Keratinocyte (primary cell): ENCODE measurements at regions not wholly inside any gene's neighbourhood (a gene's known extent, or its start where the extent isn't known, plus 50 kb on each side); places are given as distances from the start of the nearest gene placed in this dataset.

Experiments used
- DNase-seq: peaks from one replicate; pipeline ENCODE4 v3.0.0-alpha.2; 2011; ENCODE audit warnings: low read depth, missing footprints, low spot score
- FAIRE-seq: peaks from 2 replicates; lab custom pipeline; 2011; peaks lifted over from hg19 to GRCh38; lab: Jason Lieb, UNC
- H2AFZ ChIP-seq: 2 replicates; pipeline ENCODE4 v1.6.0; 2012; ENCODE audit warnings: low read length, control low read depth, inconsistent platforms; ENCODE audit not compliant: control insufficient read depth
- H3K27ac ChIP-seq: 2 replicates; pipeline ENCODE4 v1.5.1; 2011; ENCODE audit warnings: low read length; ENCODE audit not compliant: control insufficient read depth, insufficient read depth
- H3K27me3 ChIP-seq: 3 replicates; pipeline ENCODE4 v1.6.0; 2011; ENCODE audit warnings: low read length; ENCODE audit not compliant: control insufficient read depth, insufficient read depth; ENCODE audit errors: extremely low read depth
- H3K36me3 ChIP-seq, 2 experiments: 2 replicates in 1 of 2; 3 replicates in 1 of 2; pipeline ENCODE4 v1.5.1; 2011; ENCODE audit warnings: low read length in 2 of 2, mild to moderate bottlenecking in 1 of 2; ENCODE audit not compliant: control insufficient read depth in 2 of 2, insufficient read depth in 2 of 2; ENCODE audit errors: extremely low read depth in 1 of 2
- H3K4me1 ChIP-seq: 3 replicates; pipeline ENCODE4 v1.5.1; 2011; ENCODE audit warnings: low read length; ENCODE audit not compliant: control insufficient read depth, insufficient read depth; ENCODE audit errors: extremely low read depth
- H3K4me2 ChIP-seq: 3 replicates; pipeline ENCODE4 v1.6.0; 2011; ENCODE audit warnings: low read depth, low read length; ENCODE audit not compliant: control insufficient read depth, insufficient read depth; ENCODE audit errors: extremely low read depth
- H3K4me3 ChIP-seq, 3 experiments: fragments of 200-600 bp in 1 of 3; sonication (generic) in 1 of 3; 2 replicates in 2 of 3; 3 replicates in 1 of 3; pipeline ENCODE4 v1.5.1; 2011 to 2016; ENCODE audit warnings: low read length in 3 of 3, mild to moderate bottlenecking in 3 of 3, control low read depth in 2 of 3, inconsistent platforms in 1 of 3, low read depth in 1 of 3, mixed read lengths in 1 of 3, mixed run types in 1 of 3, moderate library complexity in 1 of 3; ENCODE audit not compliant: control insufficient read depth in 2 of 3, insufficient read depth in 2 of 3; ENCODE audit errors: extremely low read depth in 1 of 3
- H3K79me2 ChIP-seq: 2 replicates; pipeline ENCODE4 v1.6.0; 2012; ENCODE audit warnings: low read length; ENCODE audit not compliant: control insufficient read depth, insufficient read depth
- H3K9ac ChIP-seq: 3 replicates; pipeline ENCODE4 v1.6.0; 2011; ENCODE audit warnings: low read length; ENCODE audit not compliant: control insufficient read depth, insufficient read depth; ENCODE audit errors: extremely low read depth
- H3K9me1 ChIP-seq: 3 replicates; pipeline ENCODE4 v1.6.0; 2011; ENCODE audit warnings: low read length; ENCODE audit not compliant: control insufficient read depth, insufficient read depth; ENCODE audit errors: extremely low read depth
- H3K9me3 ChIP-seq: 2 replicates; pipeline ENCODE4 v1.5.1; 2012; ENCODE audit warnings: low read depth, low read length; ENCODE audit not compliant: control insufficient read depth
- H4K20me1 ChIP-seq: 3 replicates; pipeline ENCODE4 v1.6.0; 2011; ENCODE audit warnings: low read length; ENCODE audit not compliant: control insufficient read depth, insufficient read depth; ENCODE audit errors: extremely low read depth
- EZH2 ChIP-seq: IDR thresholded peaks from one replicate; pipeline ENCODE4 v1.6.1; 2012; ENCODE audit warnings: inconsistent platforms, mild to moderate bottlenecking, low read length, moderate library complexity
- dilution Hi-C: fragments of 300-500 bp; cut with MboI; formaldehyde crosslinking; loops from one replicate; pipeline ENCODE4 v1.7.0; 2020; ENCODE audit warnings: low sequenced_read_pairs; ENCODE audit not compliant: extremely low pct_ligation_motif_present
- TF ChIP-seq, protein P1 (sequence below), 3 experiments: IDR thresholded peaks in 1 of 3; conservative IDR thresholded peaks in 1 of 3; optimal IDR thresholded peaks in 1 of 3; 2 replicates in 2 of 3; 3 replicates in 1 of 3; pipeline versions ENCODE3 to v1.5.1; 2011; ENCODE audit warnings: low read length in 3 of 3, mild to moderate bottlenecking in 3 of 3, moderate library complexity in 2 of 3, control low read depth in 1 of 3, inconsistent platforms in 1 of 3; ENCODE audit not compliant: insufficient read depth in 2 of 3; ENCODE audit errors: extremely low read depth in 1 of 3

DNA sequence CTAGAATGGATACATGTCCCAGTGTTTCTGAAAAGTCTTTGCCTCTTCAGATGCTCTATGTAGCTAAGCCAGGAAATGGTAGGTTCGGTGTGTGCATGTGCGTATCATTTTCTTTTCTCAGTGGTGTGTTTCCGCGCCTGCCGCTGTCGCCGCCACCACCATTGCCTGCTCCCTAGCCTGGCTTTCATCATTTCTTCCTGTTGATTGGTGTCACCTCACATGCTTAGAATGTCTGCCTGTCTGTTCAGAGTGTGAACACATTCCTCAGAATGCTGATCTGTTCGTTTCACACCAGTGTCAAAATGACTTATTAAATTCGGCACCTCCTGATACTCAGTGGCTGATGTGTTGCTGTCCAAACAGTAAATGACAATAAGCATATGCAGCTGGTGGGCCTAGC, 255.2 kb upstream of the SPRED2 start:
- Histone ChIP-seq H3K4me1 (no peaks in the 10 kb centered on the region), H3K36me3 (no peaks in the 10 kb centered on the region), H4K20me1 (no peaks in the 10 kb centered on the region), H2AFZ (no peak overlapping the region), H3K79me2 (no peaks in the 10 kb centered on the region), H3K27ac (no peak overlapping the region), H3K9me3 (no peaks in the 10 kb centered on the region), H3K4me3 (no peak overlapping the region), H3K9me1 (no peaks in the 10 kb centered on the region), H3K4me2 (no peak overlapping the region), H3K9ac (no peak overlapping the region), H3K27me3 (no peaks in the 10 kb centered on the region)
- dilution Hi-C loops, result no loop called here
- TF ChIP-seq, protein P1, sequence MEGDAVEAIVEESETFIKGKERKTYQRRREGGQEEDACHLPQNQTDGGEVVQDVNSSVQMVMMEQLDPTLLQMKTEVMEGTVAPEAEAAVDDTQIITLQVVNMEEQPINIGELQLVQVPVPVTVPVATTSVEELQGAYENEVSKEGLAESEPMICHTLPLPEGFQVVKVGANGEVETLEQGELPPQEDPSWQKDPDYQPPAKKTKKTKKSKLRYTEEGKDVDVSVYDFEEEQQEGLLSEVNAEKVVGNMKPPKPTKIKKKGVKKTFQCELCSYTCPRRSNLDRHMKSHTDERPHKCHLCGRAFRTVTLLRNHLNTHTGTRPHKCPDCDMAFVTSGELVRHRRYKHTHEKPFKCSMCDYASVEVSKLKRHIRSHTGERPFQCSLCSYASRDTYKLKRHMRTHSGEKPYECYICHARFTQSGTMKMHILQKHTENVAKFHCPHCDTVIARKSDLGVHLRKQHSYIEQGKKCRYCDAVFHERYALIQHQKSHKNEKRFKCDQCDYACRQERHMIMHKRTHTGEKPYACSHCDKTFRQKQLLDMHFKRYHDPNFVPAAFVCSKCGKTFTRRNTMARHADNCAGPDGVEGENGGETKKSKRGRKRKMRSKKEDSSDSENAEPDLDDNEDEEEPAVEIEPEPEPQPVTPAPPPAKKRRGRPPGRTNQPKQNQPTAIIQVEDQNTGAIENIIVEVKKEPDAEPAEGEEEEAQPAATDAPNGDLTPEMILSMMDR (optimal IDR thresholded peaks at IDR 0.05 in 1 of 3, IDR thresholded peaks at IDR 0.05 in 1 of 3, conservative IDR thresholded peaks at IDR 0.05 in 1 of 3; ENCODE audit: extremely low read depth in 1 of 3, insufficient read depth in 2 of 3, low read length in 3 of 3), result no peak
- TF ChIP-seq EZH2, result no peak
- FAIRE-seq, result no peak
- no peak for DNase-seq

DNA sequence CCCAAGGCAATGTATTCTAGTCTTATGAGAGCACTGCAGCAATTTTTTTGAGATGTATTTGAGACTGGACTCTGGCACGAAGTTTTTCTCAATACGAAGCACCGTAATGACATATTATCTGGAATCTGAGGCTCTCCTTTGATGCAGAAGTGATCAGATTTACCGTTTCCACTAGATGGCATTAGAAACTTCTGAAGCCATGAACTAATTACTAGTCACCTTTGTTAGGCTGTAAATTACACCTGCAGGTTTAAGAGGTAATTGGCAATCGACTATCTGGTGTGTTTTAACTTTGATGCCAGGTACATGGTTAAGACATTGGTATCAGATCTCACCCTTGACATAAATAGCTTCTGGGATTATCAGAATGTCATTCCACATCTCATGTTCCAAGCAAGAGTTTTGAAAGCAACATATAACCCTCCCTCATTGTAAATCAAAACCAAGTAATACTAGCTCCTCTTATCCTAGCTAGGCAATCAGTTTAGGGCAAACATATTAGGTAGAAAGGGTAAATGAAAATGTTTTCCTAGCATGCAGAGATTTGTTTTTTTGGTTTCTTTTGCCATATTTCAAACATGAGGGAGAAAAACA, 254.6 kb upstream of the SPRED2 start:
- FAIRE-seq, result peak; percentile 85
- H4K20me1 ChIP-seq, result no peaks in the 10 kb centered on the region
- H3K79me2 ChIP-seq, result no peaks in the 10 kb centered on the region
- H3K4me3 ChIP-seq, result no peak overlapping the region
- H3K27ac ChIP-seq, result no peak overlapping the region
- no peak overlapping the region for H3K4me2 ChIP-seq
- H3K36me3 ChIP-seq, result no peaks in the 10 kb centered on the region
- no peak for DNase-seq
- H2AFZ ChIP-seq, result no peak overlapping the region
- dilution Hi-C loops, result no loop called here
- TF ChIP-seq, protein P1 (optimal IDR thresholded peaks at IDR 0.05 in 1 of 3, IDR thresholded peaks at IDR 0.05 in 1 of 3, conservative IDR thresholded peaks at IDR 0.05 in 1 of 3; ENCODE audit: extremely low read depth in 1 of 3, insufficient read depth in 2 of 3, low read length in 3 of 3), result peak in 2 of 3 experiments; percentile 9 to 25
- no peak for TF ChIP-seq EZH2
- no peaks in the 10 kb centered on the region for H3K4me1 ChIP-seq
- H3K9me1 ChIP-seq, result no peaks in the 10 kb centered on the region
- H3K9ac ChIP-seq, result no peak overlapping the region
- H3K9me3 ChIP-seq, result no peaks in the 10 kb centered on the region
- peaks cover 2% of the 10 kb centered on the region for H3K27me3 ChIP-seq
